Ishikawa (cell line): ENCODE measurements at regions not wholly inside any gene's neighbourhood (a gene's known extent, or its start where the extent isn't known, plus 50 kb on each side); places are given as distances from the start of the nearest gene placed in this dataset.

Experiments
- CEBPB ChIP-seq: IDR thresholded peaks from 2 replicates; pipeline ENCODE4 v1.6.1; 2012
- CREB1 ChIP-seq: IDR thresholded peaks from 2 replicates; pipeline ENCODE4 v1.6.1; 2012; ENCODE audit warnings: low read depth
- EGR1 ChIP-seq: IDR thresholded peaks from 2 replicates; pipeline ENCODE4 v1.6.1; 2012
- EP300 ChIP-seq: IDR thresholded peaks from 2 replicates; pipeline ENCODE4 v1.6.1; 2012; ENCODE audit warnings: borderline replicate concordance
- FOXM1 ChIP-seq: IDR thresholded peaks from 2 replicates; pipeline ENCODE4 v1.6.1; 2012; ENCODE audit warnings: low read depth, borderline replicate concordance
- MAX ChIP-seq: IDR thresholded peaks from 2 replicates; pipeline ENCODE4 v1.6.1; 2012
- NFIC ChIP-seq: IDR thresholded peaks from 2 replicates; pipeline ENCODE4 v1.6.1; 2012
- RAD21 ChIP-seq: IDR thresholded peaks from 2 replicates; pipeline ENCODE4 v1.6.1; 2012; ENCODE audit warnings: low read depth
- REST ChIP-seq: IDR thresholded peaks from 2 replicates; pipeline ENCODE4 v1.6.1; 2012; ENCODE audit warnings: low read depth, mild to moderate bottlenecking
- TAF1 ChIP-seq: IDR thresholded peaks from 2 replicates; pipeline ENCODE4 v1.6.1; 2012; ENCODE audit warnings: low read depth, mild to moderate bottlenecking
- TCF12 ChIP-seq: IDR thresholded peaks from 2 replicates; pipeline ENCODE4 v1.6.1; 2012; ENCODE audit warnings: low read depth
- TEAD4 ChIP-seq: IDR thresholded peaks from 2 replicates; pipeline ENCODE4 v1.6.1; 2012
- USF1 ChIP-seq: IDR thresholded peaks from 2 replicates; pipeline ENCODE4 v1.6.1; 2012
- YY1 ChIP-seq: IDR thresholded peaks from 2 replicates; pipeline ENCODE4 v1.6.1; 2012; ENCODE audit warnings: low read depth
- ZBTB7A ChIP-seq: IDR thresholded peaks from 2 replicates; pipeline ENCODE4 v1.6.1; 2012; ENCODE audit warnings: low read depth

GRCh38 chr14:53226553-53226952 lies 73.4 kb upstream of the DDHD1 start:
- no peak for TF ChIP-seq TAF1
- TF ChIP-seq MAX: no peak
- TF ChIP-seq YY1: no peak
- no peak for TF ChIP-seq NFIC
- no peak for TF ChIP-seq RAD21
- no peak for TF ChIP-seq CEBPB
- TF ChIP-seq FOXM1: no peak
- no peak for TF ChIP-seq TCF12
- no peak for TF ChIP-seq EGR1
- TF ChIP-seq CREB1: no peak
- TF ChIP-seq USF1: no peak

- TF ChIP-seq FOXM1 (no peak), TEAD4 (no peak), TAF1 (no peak), EGR1 (no peak), ZBTB7A (no peak), RAD21 (no peak), CREB1 (no peak), YY1 (no peak), TCF12 (no peak), EP300 (no peak), NFIC (no peak), MAX (no peak), USF1 (no peak), CEBPB (no peak), REST (no peak)
Measured at GRCh38 chr14:53220914-53221313, 67.8 kb upstream of the DDHD1 start.

GRCh38 chr14:53218161-53218560 lies 65.0 kb upstream of the DDHD1 start:
- TF ChIP-seq FOXM1 (no peak), REST (no peak), NFIC (no peak), USF1 (no peak), TEAD4 (no peak), ZBTB7A (no peak), TCF12 (no peak), EGR1 (no peak), CREB1 (no peak), CEBPB (no peak), YY1 (no peak), TAF1 (no peak)

- TF ChIP-seq FOXM1: no peak
- TF ChIP-seq ZBTB7A: peak; percentile 44; the same call in 1 of the 2 replicates
- TF ChIP-seq RAD21: no peak
- no peak for TF ChIP-seq EP300
- TF ChIP-seq REST: no peak
- no peak for TF ChIP-seq CEBPB
- TF ChIP-seq NFIC: no peak
- peak; percentile 62 for TF ChIP-seq EGR1
- TF ChIP-seq TAF1: peak; percentile 55; the same call in 1 of the 2 replicates
- TF ChIP-seq TCF12: no peak
- TF ChIP-seq CREB1: no peak
- TF ChIP-seq MAX: 0 out of 2 replicates have a peak, but pooled peaks have one; percentile 22
- no peak for TF ChIP-seq TEAD4
- TF ChIP-seq USF1: no peak
- TF ChIP-seq YY1: no peak
Measured at GRCh38 chr14:53217316-53217994, 64.3 kb upstream of the DDHD1 start.
